ENCODE measurements at regions not wholly inside any gene's neighbourhood (a gene's known extent, or its start where the extent isn't known, plus 50 kb on each side); places are given as distances from the start of the nearest gene placed in this dataset.

DNA sequence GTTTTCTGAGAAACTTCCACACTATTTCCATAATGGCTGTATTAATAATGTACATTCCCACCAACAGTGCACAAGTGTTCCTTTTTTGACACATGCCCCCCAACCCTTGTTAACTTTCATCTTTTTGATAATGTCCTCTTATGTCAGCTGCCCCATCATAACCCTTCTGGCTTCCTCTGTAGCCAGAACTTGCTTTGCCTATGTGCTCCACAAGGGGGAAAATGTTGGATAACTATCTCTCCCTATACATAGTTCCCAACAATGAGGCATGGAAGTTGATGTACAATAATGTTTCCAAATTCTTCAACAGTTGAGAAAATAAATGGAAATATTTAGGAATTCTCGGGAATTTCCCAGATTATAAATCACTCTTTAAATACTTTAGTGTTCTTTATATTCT, 142.9 kb downstream of the ASB9 start:
- H3K27me3 ChIP-seq (replicated peaks; ENCODE audit: control insufficient read depth, insufficient read depth, low read length): no peaks in the 10 kb centered on the region
- H3K4me3 ChIP-seq (replicated peaks; ENCODE audit: low read depth, low read length): no peak overlapping the region
- TF ChIP-seq, protein P1, sequence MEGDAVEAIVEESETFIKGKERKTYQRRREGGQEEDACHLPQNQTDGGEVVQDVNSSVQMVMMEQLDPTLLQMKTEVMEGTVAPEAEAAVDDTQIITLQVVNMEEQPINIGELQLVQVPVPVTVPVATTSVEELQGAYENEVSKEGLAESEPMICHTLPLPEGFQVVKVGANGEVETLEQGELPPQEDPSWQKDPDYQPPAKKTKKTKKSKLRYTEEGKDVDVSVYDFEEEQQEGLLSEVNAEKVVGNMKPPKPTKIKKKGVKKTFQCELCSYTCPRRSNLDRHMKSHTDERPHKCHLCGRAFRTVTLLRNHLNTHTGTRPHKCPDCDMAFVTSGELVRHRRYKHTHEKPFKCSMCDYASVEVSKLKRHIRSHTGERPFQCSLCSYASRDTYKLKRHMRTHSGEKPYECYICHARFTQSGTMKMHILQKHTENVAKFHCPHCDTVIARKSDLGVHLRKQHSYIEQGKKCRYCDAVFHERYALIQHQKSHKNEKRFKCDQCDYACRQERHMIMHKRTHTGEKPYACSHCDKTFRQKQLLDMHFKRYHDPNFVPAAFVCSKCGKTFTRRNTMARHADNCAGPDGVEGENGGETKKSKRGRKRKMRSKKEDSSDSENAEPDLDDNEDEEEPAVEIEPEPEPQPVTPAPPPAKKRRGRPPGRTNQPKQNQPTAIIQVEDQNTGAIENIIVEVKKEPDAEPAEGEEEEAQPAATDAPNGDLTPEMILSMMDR (IDR thresholded peaks at IDR 0.05; ENCODE audit: insufficient read depth, low read length, poor library complexity, severe bottlenecking): no peak
- no peak for DNase-seq (ENCODE audit: extremely low read depth, insufficient read length)
- no peaks in the 10 kb centered on the region for H3K36me3 ChIP-seq (ENCODE audit: control insufficient read depth, insufficient read depth, low read length)

DNA sequence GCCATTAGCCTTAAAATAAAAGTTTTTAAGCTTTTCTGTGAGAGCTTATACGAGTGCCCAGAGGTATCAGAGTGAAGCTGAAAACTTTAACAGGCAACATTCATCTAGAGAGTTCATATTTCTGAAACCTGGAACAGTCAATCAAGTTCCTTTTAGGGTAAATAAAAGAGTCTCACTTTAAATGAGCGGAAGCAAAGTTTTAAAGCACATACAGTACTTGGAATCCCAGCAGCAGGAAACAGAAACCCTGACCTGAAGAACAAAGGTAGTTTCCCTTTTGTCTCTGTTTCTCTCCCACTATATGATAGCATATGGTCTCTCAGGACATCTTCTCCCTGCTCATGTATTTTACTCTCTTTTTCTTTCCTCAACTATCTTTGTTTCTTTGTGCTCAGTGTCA, 153.0 kb downstream of the ASB9 start:
- no peaks in the 10 kb centered on the region for H3K36me3 ChIP-seq (ENCODE audit: control insufficient read depth, insufficient read depth, low read length)
- TF ChIP-seq, protein P1 (IDR thresholded peaks at IDR 0.05; ENCODE audit: insufficient read depth, low read length, poor library complexity, severe bottlenecking): no peak
- H3K27me3 ChIP-seq (replicated peaks; ENCODE audit: control insufficient read depth, insufficient read depth, low read length): no peaks in the 10 kb centered on the region
- no peak for DNase-seq (ENCODE audit: extremely low read depth, insufficient read length)
- no peak overlapping the region for H3K4me3 ChIP-seq (replicated peaks; ENCODE audit: low read depth, low read length)

DNA sequence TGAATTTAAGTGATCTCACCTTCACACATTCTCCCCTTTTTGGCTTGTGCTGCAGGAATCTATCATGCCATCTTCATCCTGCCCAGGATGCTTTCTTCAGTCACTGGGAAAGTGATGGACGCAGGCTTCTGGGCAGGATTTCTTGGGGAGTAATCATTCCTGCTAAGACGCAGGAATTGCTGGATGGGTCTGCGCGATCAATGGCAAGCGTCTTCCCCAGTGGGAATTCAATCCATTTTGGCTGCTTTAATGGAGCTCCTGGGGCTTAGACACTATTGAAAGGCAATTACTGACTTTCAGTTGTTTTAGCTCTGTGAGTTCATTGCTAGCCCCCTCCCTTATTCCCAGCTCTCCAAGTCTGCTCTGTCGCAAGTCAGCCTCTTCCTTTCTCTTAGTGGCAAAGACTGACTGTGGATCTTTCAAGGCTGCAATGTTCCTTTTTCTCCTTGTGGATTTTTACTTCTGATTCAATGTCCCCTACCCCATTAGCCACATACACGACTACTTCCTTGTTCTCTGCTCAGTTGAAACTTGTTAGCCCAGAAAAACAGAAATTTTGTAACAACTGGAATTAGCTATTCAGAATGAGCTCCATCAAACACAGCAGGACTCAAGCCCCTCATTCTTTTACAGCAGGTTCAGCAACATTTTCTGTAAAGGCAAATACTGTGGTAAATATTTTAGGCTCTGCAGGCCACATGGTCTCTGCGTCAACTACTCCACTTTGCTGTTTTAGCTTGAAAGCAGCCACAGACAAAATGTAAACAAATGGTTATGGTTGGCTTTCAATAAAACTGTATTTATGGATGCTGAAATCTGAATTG, 154.9 kb downstream of the ASB9 start:
- TF ChIP-seq, protein P1 (IDR thresholded peaks at IDR 0.05; ENCODE audit: insufficient read depth, low read length, poor library complexity, severe bottlenecking): no peak
- Histone ChIP-seq H3K27me3 (replicated peaks; ENCODE audit: control insufficient read depth, insufficient read depth, low read length) (no peaks in the 10 kb centered on the region), H3K36me3 (ENCODE audit: control insufficient read depth, insufficient read depth, low read length) (no peaks in the 10 kb centered on the region), H3K4me3 (replicated peaks; ENCODE audit: low read depth, low read length) (no peak overlapping the region)
- DNase-seq (ENCODE audit: extremely low read depth, insufficient read length): no peak

DNA sequence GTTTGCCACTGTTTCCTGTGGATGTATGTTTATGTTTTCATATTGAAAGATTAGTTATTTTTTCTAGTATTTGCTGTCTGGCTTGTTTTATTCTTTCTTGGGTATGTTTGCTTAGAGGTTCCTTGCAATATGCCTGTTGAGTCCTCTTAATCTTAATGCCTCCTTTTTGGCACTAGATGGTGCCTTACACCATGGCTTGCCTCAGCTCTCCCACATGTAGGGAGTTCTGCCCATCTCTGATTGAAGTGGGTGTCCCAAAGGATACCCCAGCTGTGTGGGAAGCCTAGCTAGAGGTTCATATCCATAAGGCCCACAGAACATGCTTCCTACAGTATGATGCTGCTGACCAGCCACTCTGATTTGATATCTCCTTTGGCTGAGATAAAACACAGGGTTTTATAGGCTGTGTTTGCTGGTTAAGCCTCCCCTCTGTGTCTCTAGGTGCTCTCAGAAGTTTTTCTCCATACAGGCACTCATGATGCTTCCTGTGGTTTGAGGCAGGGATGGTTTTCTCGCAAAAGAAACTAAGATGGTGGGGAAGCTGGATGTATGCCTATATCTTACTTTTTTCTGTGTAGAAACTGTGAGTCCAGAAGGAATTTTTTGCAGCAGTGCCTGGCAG, 162.4 kb downstream of the ASB9 start:
- Histone ChIP-seq H3K36me3 (ENCODE audit: control insufficient read depth, insufficient read depth, low read length) (no peaks in the 10 kb centered on the region), H3K4me3 (replicated peaks; ENCODE audit: low read depth, low read length) (no peak overlapping the region), H3K27me3 (replicated peaks; ENCODE audit: control insufficient read depth, insufficient read depth, low read length) (no peaks in the 10 kb centered on the region)
- TF ChIP-seq, protein P1 (IDR thresholded peaks at IDR 0.05; ENCODE audit: insufficient read depth, low read length, poor library complexity, severe bottlenecking): peak; percentile 21
- DNase-seq (ENCODE audit: extremely low read depth, insufficient read length): no peak

DNA sequence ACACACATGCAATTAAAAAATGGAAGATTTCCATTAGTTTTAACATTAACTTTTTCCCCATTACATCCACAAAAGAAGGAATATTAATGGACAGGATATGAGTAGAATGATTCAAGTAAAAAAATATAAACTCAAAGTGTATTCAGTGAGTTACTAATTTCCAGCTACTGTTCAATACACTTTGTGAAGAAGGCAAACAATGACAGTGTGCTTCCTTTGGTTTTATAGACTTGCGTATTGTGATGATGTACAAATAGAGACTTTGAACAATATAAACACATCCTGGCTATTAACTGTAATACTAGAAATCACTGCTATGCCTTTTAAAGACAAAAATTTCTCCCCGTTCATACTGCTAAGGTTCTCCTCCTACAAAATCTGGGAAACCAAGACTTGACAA, 171.4 kb downstream of the ASB9 start:
- DNase-seq (ENCODE audit: extremely low read depth, insufficient read length): no peak
- H3K36me3 ChIP-seq (ENCODE audit: control insufficient read depth, insufficient read depth, low read length): no peaks in the 10 kb centered on the region
- no peaks in the 10 kb centered on the region for H3K27me3 ChIP-seq (replicated peaks; ENCODE audit: control insufficient read depth, insufficient read depth, low read length)
- TF ChIP-seq, protein P1 (IDR thresholded peaks at IDR 0.05; ENCODE audit: insufficient read depth, low read length, poor library complexity, severe bottlenecking): no peak
- no peak overlapping the region for H3K4me3 ChIP-seq (replicated peaks; ENCODE audit: low read depth, low read length)
